ENCODE measurements at regions not wholly inside any gene's neighbourhood (a gene's known extent, or its start where the extent isn't known, plus 50 kb on each side); places are given as distances from the start of the nearest gene placed in this dataset.
"Not testable (repeated sequence)": the region's sequence is repeated elsewhere in the genome, so short reads cannot be mapped to it uniquely, and the experiment has no call there.

- Histone ChIP-seq H3K4me1 (no peaks in the 10 kb centered on the region), H3K9me3 (no peaks in the 10 kb centered on the region), H3K27me3 (no peaks in the 10 kb centered on the region), H3K4me3 (no peak overlapping the region), H3K36me3 (no peaks in the 10 kb centered on the region), H3K27ac (no peak overlapping the region)
- ATAC-seq = no peak
- WGBS, 2 donors (ENCODE audit: low coverage in 1 of 2) = 65 to 100% methylated on average over 1 to 3 of the region's 3 CpGs
- TF ChIP-seq CTCF (IDR thresholded peaks at IDR 0.05) (no peak), EP300 (IDR thresholded peaks at IDR 0.05) (no peak), POLR2AphosphoS5 (IDR thresholded peaks at IDR 0.05) (no peak), POLR2A (IDR thresholded peaks at IDR 0.05) (no peak)
Measured at GRCh38 chr2:49618491-49618890, 464.2 kb upstream of the FSHR start.

- Histone ChIP-seq H3K36me3 (no peaks in the 10 kb centered on the region), H3K9me3 (no peaks in the 10 kb centered on the region), H3K4me1 (no peaks in the 10 kb centered on the region), H3K27ac (no peak overlapping the region), H3K4me3 (no peak overlapping the region), H3K27me3 (no peaks in the 10 kb centered on the region)
- WGBS, 2 donors (ENCODE audit: low coverage in 1 of 2) = 20 to 29% methylated on average over 2 of the region's 2 CpGs
- no peak for ATAC-seq
- TF ChIP-seq EP300 (IDR thresholded peaks at IDR 0.05) (no peak), CTCF (IDR thresholded peaks at IDR 0.05) (peak in 3 of 4 experiments; percentile 34 to 59 (median 42)), POLR2AphosphoS5 (IDR thresholded peaks at IDR 0.05) (no peak), POLR2A (IDR thresholded peaks at IDR 0.05) (no peak)
Measured at GRCh38 chr2:49616800-49617199, 462.5 kb upstream of the FSHR start.

DNA sequence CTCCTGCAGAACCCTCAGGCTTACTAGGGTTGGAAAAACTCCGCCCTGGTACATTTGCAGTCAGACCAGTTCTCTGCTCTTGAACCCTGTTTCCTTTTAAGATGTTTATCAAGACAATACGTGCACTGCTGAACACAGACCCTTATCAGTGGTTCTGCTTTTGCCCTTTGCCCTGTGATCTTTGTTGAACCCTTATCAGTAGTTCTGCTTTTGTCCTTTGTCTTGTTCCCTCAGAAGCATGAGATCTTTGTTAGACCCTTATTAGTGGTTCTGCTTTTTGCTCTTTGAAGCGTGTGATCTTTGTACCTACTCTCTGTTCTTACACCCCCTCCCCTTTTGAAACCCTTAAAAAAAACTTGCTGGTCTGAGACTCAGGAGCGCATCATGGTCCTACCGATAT lies 457.5 kb upstream of the FSHR start:
- not testable (repeated sequence) for H3K4me3 ChIP-seq, ATAC-seq, H3K27me3 ChIP-seq, H3K27ac ChIP-seq, H3K36me3 ChIP-seq, H3K9me3 ChIP-seq, H3K4me1 ChIP-seq
- 87 to 94% methylated on average over 3 to 5 of the region's 5 CpGs for WGBS, 2 donors (ENCODE audit: low coverage in 1 of 2)

- no peaks in the 10 kb centered on the region for H3K36me3 ChIP-seq
- no peaks in the 10 kb centered on the region for H3K9me3 ChIP-seq
- H3K27me3 ChIP-seq = no peaks in the 10 kb centered on the region
- no peak overlapping the region for H3K4me3 ChIP-seq
- no peak for ATAC-seq
- no peak overlapping the region for H3K27ac ChIP-seq
- H3K4me1 ChIP-seq = no peaks in the 10 kb centered on the region
- 88 to 93% methylated on average over 1 to 3 of the region's 3 CpGs for WGBS, 2 donors (ENCODE audit: low coverage in 1 of 2)
- TF ChIP-seq CTCF (IDR thresholded peaks at IDR 0.05) (no peak), EP300 (IDR thresholded peaks at IDR 0.05) (no peak), POLR2AphosphoS5 (IDR thresholded peaks at IDR 0.05) (no peak), POLR2A (IDR thresholded peaks at IDR 0.05) (no peak)
Measured at GRCh38 chr2:49600524-49600923, 446.2 kb upstream of the FSHR start.

- no peak for ATAC-seq
- WGBS, 2 donors (ENCODE audit: low coverage in 1 of 2) = 31 to 86% methylated on average over 1 of the region's 1 CpG
- Histone ChIP-seq H3K27ac (no peak overlapping the region), H3K27me3 (no peaks in the 10 kb centered on the region), H3K9me3 (no peaks in the 10 kb centered on the region), H3K36me3 (no peaks in the 10 kb centered on the region), H3K4me1 (no peaks in the 10 kb centered on the region), H3K4me3 (no peak overlapping the region)
- TF ChIP-seq EP300 (IDR thresholded peaks at IDR 0.05) (no peak), POLR2A (IDR thresholded peaks at IDR 0.05) (no peak), POLR2AphosphoS5 (IDR thresholded peaks at IDR 0.05) (no peak), CTCF (IDR thresholded peaks at IDR 0.05) (no peak)
Measured at GRCh38 chr2:49598231-49598630, 443.9 kb upstream of the FSHR start.

DNA sequence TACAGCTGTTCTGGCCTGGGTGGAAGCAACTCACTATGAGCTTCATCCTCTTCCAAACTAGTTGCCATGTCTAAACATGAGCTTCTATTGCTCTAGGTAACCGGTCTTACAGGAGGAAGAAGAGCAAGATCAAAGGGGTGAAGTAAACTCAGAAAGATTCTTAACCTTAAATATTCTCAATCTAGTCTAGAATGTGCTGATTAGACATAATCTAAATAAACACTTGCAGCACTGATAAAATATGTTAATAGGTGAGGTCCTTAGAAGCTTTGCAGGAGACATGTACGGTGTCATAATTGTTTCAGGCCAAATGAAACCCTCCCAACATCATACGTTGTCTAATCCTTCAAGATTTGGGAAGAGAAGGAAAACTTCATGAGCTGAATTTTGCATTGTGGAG lies 431.6 kb upstream of the FSHR start:
- Histone ChIP-seq H3K9me3 (no peaks in the 10 kb centered on the region), H3K36me3 (no peaks in the 10 kb centered on the region)
- WGBS, 2 donors (ENCODE audit: low coverage in 1 of 2) = 79 to 83% methylated on average over 3 of the region's 3 CpGs

More for the DNA sequence above, 431.6 kb upstream of the FSHR start:
- H3K4me1 ChIP-seq = peaks cover 0 to 8% (median 0%) of the 10 kb centered on the region in 3 donors
- TF ChIP-seq POLR2A (IDR thresholded peaks at IDR 0.05) (no peak), POLR2AphosphoS5 (IDR thresholded peaks at IDR 0.05) (no peak), EP300 (IDR thresholded peaks at IDR 0.05) (no peak), CTCF (IDR thresholded peaks at IDR 0.05) (no peak)
- H3K27ac ChIP-seq = no peak overlapping the region
- ATAC-seq = no peak
- H3K4me3 ChIP-seq = no peak overlapping the region
- no peaks in the 10 kb centered on the region for H3K27me3 ChIP-seq
